ENCODE measurements at regions not wholly inside any gene's neighbourhood (a gene's known extent, or its start where the extent isn't known, plus 50 kb on each side); places are given as distances from the start of the nearest gene placed in this dataset.

- no peak for TF ChIP-seq CTCF (IDR thresholded peaks at IDR 0.05; ENCODE audit: insufficient read depth, low read depth, low read length, missing control alignments)
- no peak for DNase-seq (ENCODE audit: low read depth)
- no peak overlapping the region for H3K4me3 ChIP-seq (ENCODE audit: low read depth, low read length)
These were observed 201.7 kb upstream of the AJAP1 start for GRCh38 chr1:4452701-4453100.

GRCh38 chr1:4460052-4460451, 194.4 kb upstream of the AJAP1 start:
- no peak overlapping the region for H3K4me3 ChIP-seq (ENCODE audit: low read depth, low read length)
- TF ChIP-seq CTCF (IDR thresholded peaks at IDR 0.05; ENCODE audit: insufficient read depth, low read depth, low read length, missing control alignments) = no peak
- DNase-seq (ENCODE audit: low read depth) = no peak

GRCh38 chr1:4460651-4461050, 193.8 kb upstream of the AJAP1 start:
- TF ChIP-seq CTCF (IDR thresholded peaks at IDR 0.05; ENCODE audit: insufficient read depth, low read depth, low read length, missing control alignments) = no peak
- H3K4me3 ChIP-seq (ENCODE audit: low read depth, low read length) = no peak overlapping the region
- DNase-seq (ENCODE audit: low read depth) = no peak

- DNase-seq (ENCODE audit: low read depth) = no peak
- no peak overlapping the region for H3K4me3 ChIP-seq (ENCODE audit: low read depth, low read length)
- no peak for TF ChIP-seq CTCF (IDR thresholded peaks at IDR 0.05; ENCODE audit: insufficient read depth, low read depth, low read length, missing control alignments)
These were observed 192.6 kb upstream of the AJAP1 start for GRCh38 chr1:4461726-4462290.

- H3K4me3 ChIP-seq (ENCODE audit: low read depth, low read length) = no peak overlapping the region
- TF ChIP-seq CTCF (IDR thresholded peaks at IDR 0.05; ENCODE audit: insufficient read depth, low read depth, low read length, missing control alignments) = no peak
- no peak for DNase-seq (ENCODE audit: low read depth)
These were observed 191.5 kb upstream of the AJAP1 start for GRCh38 chr1:4462831-4463484.

GRCh38 chr1:4463631-4464030, 190.8 kb upstream of the AJAP1 start:
- no peak for TF ChIP-seq CTCF (IDR thresholded peaks at IDR 0.05; ENCODE audit: insufficient read depth, low read depth, low read length, missing control alignments)
- DNase-seq (ENCODE audit: low read depth) = no peak
- no peak overlapping the region for H3K4me3 ChIP-seq (ENCODE audit: low read depth, low read length)

- no peak for DNase-seq (ENCODE audit: low read depth)
- H3K4me3 ChIP-seq (ENCODE audit: low read depth, low read length) = no peak overlapping the region
- no peak for TF ChIP-seq CTCF (IDR thresholded peaks at IDR 0.05; ENCODE audit: insufficient read depth, low read depth, low read length, missing control alignments)
These were observed 189.9 kb upstream of the AJAP1 start for GRCh38 chr1:4464478-4464877.

All from GM12865 (cell line).